GM12878 (cell line): ENCODE measurements at regions not wholly inside any gene's neighbourhood (a gene's known extent, or its start where the extent isn't known, plus 50 kb on each side); places are given as distances from the start of the nearest gene placed in this dataset.

ENCODE experiments used
- ATAC-seq: fragments of 200-7000 bp; cut with Tn5 transposase; 3 replicates; pipeline ENCODE4 v1.9.1; 2020; ENCODE audit warnings: mild to moderate bottlenecking, moderate library complexity
- BruUV-seq: library from RNA; stranded (reverse); fragments of 400-500 nt; replicated peaks from 2 replicates; lab custom pipeline; 2021; lab: Mats Ljungman, UMichigan
- CTCF ChIA-PET: fragments of 300-600 bp; sonication (Branson Sonifier 250); formaldehyde crosslinking; extraction: SDS; loops from one replicate; lab custom pipeline; 2021; ENCODE audit warnings: inconsistent platforms; lab: Yijun Ruan, JAX
- POLR2A ChIA-PET: fragments of 350-600 bp; formaldehyde crosslinking; extraction: SDS; loops from one replicate; lab custom pipeline; 2021; ENCODE audit warnings: inconsistent platforms; lab: Charles Lee
- RAD21 ChIA-PET: fragments of 300-600 bp; sonication (Branson Sonifier 250); formaldehyde crosslinking; loops from one replicate; lab custom pipeline; 2023; ENCODE audit warnings: antibody characterized with exemption; ENCODE audit not compliant: unreplicated experiment; lab: Charles Lee
- SMC1A ChIA-PET: fragments of 300-600 bp; sonication (Branson Sonifier 250); formaldehyde crosslinking; loops from one replicate; lab custom pipeline; 2023; ENCODE audit not compliant: unreplicated experiment, uncharacterized antibody; lab: Charles Lee
- DNase-seq: peaks from one replicate; pipeline ENCODE4 v3.0.0-alpha.2; 2011; ENCODE audit warnings: low read depth, low spot score
- FAIRE-seq: peaks from 3 replicates; lab custom pipeline; 2011; peaks lifted over from hg19 to GRCh38; lab: Jason Lieb, UNC
- H2AFZ ChIP-seq: 2 replicates; pipeline ENCODE4 v1.6.0; 2011; ENCODE audit warnings: low read depth, low read length, control low read depth; ENCODE audit not compliant: control insufficient read depth
- H3K27ac ChIP-seq: 2 replicates; pipeline ENCODE4 v1.5.1; 2011; ENCODE audit warnings: control low read depth; ENCODE audit not compliant: control insufficient read depth, insufficient read depth
- H3K27me3 ChIP-seq, 2 experiments: replicated peaks in 1 of 2; 2 replicates each; pipeline versions ENCODE4 v1.6.0 to v1.6.1; 2011; ENCODE audit warnings: low read length in 1 of 2; ENCODE audit not compliant: control insufficient read depth in 2 of 2, insufficient read depth in 2 of 2
- H3K36me3 ChIP-seq, 2 experiments: 2 replicates each; pipeline ENCODE4 v1.5.1; 2011; ENCODE audit warnings: low read length in 1 of 2; ENCODE audit not compliant: control insufficient read depth in 2 of 2, insufficient read depth in 2 of 2
- H3K4me1 ChIP-seq: 2 replicates; pipeline ENCODE4 v1.6.1; 2011; ENCODE audit warnings: mild to moderate bottlenecking, low read length, moderate library complexity, mixed read lengths; ENCODE audit not compliant: control insufficient read depth, insufficient read depth
- H3K4me2 ChIP-seq: 2 replicates; pipeline ENCODE4 v1.6.0; 2011; ENCODE audit warnings: control low read depth; ENCODE audit not compliant: control insufficient read depth, insufficient read depth
- H3K4me3 ChIP-seq: fragments of 200-600 bp; sonication (generic); 2 replicates; pipeline ENCODE4 v1.5.1; 2016
- H3K79me2 ChIP-seq: 2 replicates; pipeline ENCODE4 v1.6.0; 2011; ENCODE audit warnings: low read length; ENCODE audit not compliant: control insufficient read depth, insufficient read depth
- H3K9ac ChIP-seq: 2 replicates; pipeline ENCODE4 v1.8.0; 2011; ENCODE audit warnings: low read length, control low read depth, mixed read lengths; ENCODE audit not compliant: control insufficient read depth, insufficient read depth
- H3K9me3 ChIP-seq: replicated peaks from 3 replicates; pipeline ENCODE4 v1.5.1; 2011; ENCODE audit warnings: mild to moderate bottlenecking, low read length; ENCODE audit not compliant: control insufficient read depth, insufficient read depth
- H4K20me1 ChIP-seq: 2 replicates; pipeline ENCODE4 v1.6.0; 2011; ENCODE audit not compliant: control insufficient read depth, insufficient read depth
- BACH1 ChIP-seq: fragments of 450-650 bp; IDR thresholded peaks from 2 replicates; pipeline ENCODE4 v1.6.1; 2017; ENCODE audit warnings: mild to moderate bottlenecking, borderline replicate concordance
- BRCA1 ChIP-seq: IDR thresholded peaks from 2 replicates; pipeline ENCODE4 v1.6.1; 2011; ENCODE audit warnings: low read depth, low read length, improper control_type of control experiment
- CBX3 ChIP-seq: fragments of 200-600 bp; sonication (generic); IDR thresholded peaks from 2 replicates; pipeline ENCODE4 v1.6.1; 2016; ENCODE audit warnings: low read depth, borderline replicate concordance
- CEBPZ ChIP-seq: fragments of 150-350 bp; IDR thresholded peaks from 2 replicates; pipeline ENCODE4 v1.6.1; 2016; ENCODE audit warnings: low read depth, low read length
- EED ChIP-seq: sonication (generic); IDR thresholded peaks from 2 replicates; pipeline ENCODE4 v1.6.1; 2016; ENCODE audit warnings: antibody characterized with exemption, low read depth
- GABPA ChIP-seq: IDR thresholded peaks from 2 replicates; pipeline ENCODE4 v1.6.1; 2014; ENCODE audit warnings: antibody characterized with exemption, low read depth, mild to moderate bottlenecking, inconsistent platforms
- MEF2A ChIP-seq: IDR thresholded peaks from 2 replicates; pipeline ENCODE4 v1.6.1; 2011; ENCODE audit warnings: low read depth, mild to moderate bottlenecking, low read length, moderate library complexity; ENCODE audit not compliant: insufficient read depth
- NBN ChIP-seq: fragments of 450-650 bp; IDR thresholded peaks from 2 replicates; pipeline ENCODE4 v1.6.1; 2016
- PAX5 ChIP-seq: IDR thresholded peaks from 2 replicates; pipeline ENCODE4 v1.6.1; 2011; ENCODE audit warnings: low read depth, low read length, borderline replicate concordance
- WGBS: methylation state at CpG from one replicate; pipeline ENCODE4 v1.1.6; 2016; ENCODE audit warnings: low lambda C conversion rate; ENCODE audit not compliant: insufficient replicate concordance, insufficient coverage; ENCODE audit errors: missing lambda C conversion rate; 5-methylcytosine and 5-hydroxymethylcytosine counted together
- in situ Hi-C: fragments of 300-500 bp; cut with MboI; formaldehyde crosslinking; loops from 9 replicates; pipeline ENCODE4 v1.14.3; 2018; ENCODE audit warnings: mixed read lengths
- intact Hi-C: fragments of 100-400 bp; cut with micrococcal nuclease; formaldehyde crosslinking; loops from one replicate; pipeline ENCODE4 v1.14.2; 2022; ENCODE audit not compliant: unreplicated experiment

GRCh38 chr6:144392536-144392935, 107.4 kb downstream of the UTRN start:
- DNase-seq = no peak
- intact Hi-C loops = no loop called here

More at GRCh38 chr6:144392536-144392935, 107.4 kb downstream of the UTRN start:
- no peak for TF ChIP-seq CEBPZ
- TF ChIP-seq MEF2A = no peak
- TF ChIP-seq BRCA1 = no peak
- TF ChIP-seq GABPA = no peak
- TF ChIP-seq NBN = no peak
- no peak for TF ChIP-seq PAX5
- TF ChIP-seq EED = no peak
- no peak for TF ChIP-seq CBX3
- no peak for TF ChIP-seq BACH1
- RAD21 ChIA-PET = no interaction called here
- SMC1A ChIA-PET = no interaction called here
- peaks cover 0 to 5% of the 10 kb centered on the region in 2 experiments; a peak in 1 of 4 replicates for H3K36me3 ChIP-seq
- no peak overlapping the region for H3K9ac ChIP-seq
- H3K27ac ChIP-seq = no peak overlapping the region
- 100% methylated on average over 1 of the region's 1 CpG for WGBS
- no peaks in the 10 kb centered on the region for H4K20me1 ChIP-seq
- no peak overlapping the region for H3K4me2 ChIP-seq
- no peak for ATAC-seq
- no peaks in the 10 kb centered on the region; the same call in none of the 2 replicates for H3K79me2 ChIP-seq
- H3K4me1 ChIP-seq = no peaks in the 10 kb centered on the region
- POLR2A ChIA-PET = no interaction called here
- H3K27me3 ChIP-seq = no peaks in the 10 kb centered on the region
- peaks cover 3% of the 10 kb centered on the region; the same call in 2 of the 3 replicates for H3K9me3 ChIP-seq
- no peak for FAIRE-seq
- CTCF ChIA-PET = interaction anchor here (1.2 kb wide), 1 partner anchor 9 kb away, joined by 4 read pairs; no protein-coding TSS in a partner anchor
- H2AFZ ChIP-seq = no peak overlapping the region
- no peak overlapping the region for H3K4me3 ChIP-seq
- BruUV-seq = no TSS peak
- in situ Hi-C loops = no loop called here
